ENCODE measurements at regions not wholly inside any gene's neighbourhood (a gene's known extent, or its start where the extent isn't known, plus 50 kb on each side); places are given as distances from the start of the nearest gene placed in this dataset.

- H3K4me3 ChIP-seq (ENCODE audit: low read depth, low read length): no peak overlapping the region
- TF ChIP-seq CTCF (IDR thresholded peaks at IDR 0.05; ENCODE audit: low read depth, low read length): no peak
These were observed 425.5 kb upstream of the CADM1 start for GRCh38 chr11:115929618-115930129.

GRCh38 chr11:115928811-115929210 lies 424.6 kb upstream of the CADM1 start:
- no peak for TF ChIP-seq CTCF (IDR thresholded peaks at IDR 0.05; ENCODE audit: low read depth, low read length)
- no peak overlapping the region for H3K4me3 ChIP-seq (ENCODE audit: low read depth, low read length)

- no peak overlapping the region for H3K4me3 ChIP-seq (ENCODE audit: low read depth, low read length)
- TF ChIP-seq CTCF (IDR thresholded peaks at IDR 0.05; ENCODE audit: low read depth, low read length): no peak
These were observed 423.7 kb upstream of the CADM1 start for GRCh38 chr11:115927823-115928329.

- no peak overlapping the region for H3K4me3 ChIP-seq (ENCODE audit: low read depth, low read length)
- TF ChIP-seq CTCF (IDR thresholded peaks at IDR 0.05; ENCODE audit: low read depth, low read length): no peak
These were observed 422.4 kb upstream of the CADM1 start for GRCh38 chr11:115926601-115927000.

GRCh38 chr11:115926138-115926537 lies 421.9 kb upstream of the CADM1 start:
- H3K4me3 ChIP-seq (ENCODE audit: low read depth, low read length): no peak overlapping the region
- no peak for TF ChIP-seq CTCF (IDR thresholded peaks at IDR 0.05; ENCODE audit: low read depth, low read length)

- TF ChIP-seq CTCF (IDR thresholded peaks at IDR 0.05; ENCODE audit: low read depth, low read length): no peak
These were observed 421.4 kb upstream of the CADM1 start for GRCh38 chr11:115925568-115926090.

GRCh38 chr11:115924744-115925567 lies 420.7 kb upstream of the CADM1 start:
- H3K4me3 ChIP-seq (ENCODE audit: low read depth, low read length): no peak overlapping the region
- TF ChIP-seq CTCF (IDR thresholded peaks at IDR 0.05; ENCODE audit: low read depth, low read length): no peak

More at GRCh38 chr11:115925568-115926090, 421.4 kb upstream of the CADM1 start:
- no peak overlapping the region for H3K4me3 ChIP-seq (ENCODE audit: low read depth, low read length)
